Activated CD4-positive, alpha-beta T cell treated with anti-CD3 and anti-CD28 coated beads for 36 hours (primary cell): ENCODE measurements at regions not wholly inside any gene's neighbourhood (a gene's known extent, or its start where the extent isn't known, plus 50 kb on each side); places are given as distances from the start of the nearest gene placed in this dataset.
"Not testable (repeated sequence)": the region's sequence is repeated elsewhere in the genome, so short reads cannot be mapped to it uniquely, and the experiment has no call there.

Experiments used
- ATAC-seq: fragments of 200-7000 bp; cut with Tn5 transposase; one replicate; pipeline ENCODE4 v1.10.0; 2021; ENCODE audit warnings: mild to moderate bottlenecking, moderate library complexity
- CTCF ChIA-PET: fragments of 350-600 bp; sonication (Branson Sonifier 250); formaldehyde crosslinking; loops from one replicate; lab custom pipeline; 2021; ENCODE audit warnings: antibody characterized with exemption; lab: Charles Lee
- POLR2A ChIA-PET: fragments of 350-600 bp; sonication (Branson Sonifier 250); formaldehyde crosslinking; loops from one replicate; lab custom pipeline; 2021; ENCODE audit warnings: antibody characterized with exemption, inconsistent platforms; lab: Charles Lee
- DNase-seq: peaks from one replicate; pipeline ENCODE4 v3.0.0-alpha.2; 2020
- H3K27ac Mint-ChIP-seq: one replicate; pipeline ENCODE4 v1.8.0; 2021; ENCODE audit warnings: mixed read lengths
- H3K27me3 Mint-ChIP-seq: one replicate; pipeline ENCODE4 v1.8.0; 2021; ENCODE audit warnings: mixed read lengths
- H3K36me3 Mint-ChIP-seq: one replicate; pipeline ENCODE4 v1.8.0; 2021; ENCODE audit warnings: low read depth, mixed read lengths
- H3K4me1 Mint-ChIP-seq: one replicate; pipeline ENCODE4 v1.8.0; 2021; ENCODE audit warnings: mixed read lengths
- H3K4me3 Mint-ChIP-seq: one replicate; pipeline ENCODE4 v1.8.0; 2021; ENCODE audit warnings: mild to moderate bottlenecking, moderate library complexity, mixed read lengths
- H3K9me3 Mint-ChIP-seq: one replicate; pipeline ENCODE4 v1.8.0; 2021; ENCODE audit warnings: low read depth, mixed read lengths
- intact Hi-C, 2 experiments: fragments of 100-400 bp; cut with DNase I in 1 of 2; cut with micrococcal nuclease in 1 of 2; formaldehyde crosslinking; loops; one replicate each; pipeline versions ENCODE4 v1.14.2 to v1.15.1; 2022 to 2024; cut with DNase I, micrococcal nuclease

DNA sequence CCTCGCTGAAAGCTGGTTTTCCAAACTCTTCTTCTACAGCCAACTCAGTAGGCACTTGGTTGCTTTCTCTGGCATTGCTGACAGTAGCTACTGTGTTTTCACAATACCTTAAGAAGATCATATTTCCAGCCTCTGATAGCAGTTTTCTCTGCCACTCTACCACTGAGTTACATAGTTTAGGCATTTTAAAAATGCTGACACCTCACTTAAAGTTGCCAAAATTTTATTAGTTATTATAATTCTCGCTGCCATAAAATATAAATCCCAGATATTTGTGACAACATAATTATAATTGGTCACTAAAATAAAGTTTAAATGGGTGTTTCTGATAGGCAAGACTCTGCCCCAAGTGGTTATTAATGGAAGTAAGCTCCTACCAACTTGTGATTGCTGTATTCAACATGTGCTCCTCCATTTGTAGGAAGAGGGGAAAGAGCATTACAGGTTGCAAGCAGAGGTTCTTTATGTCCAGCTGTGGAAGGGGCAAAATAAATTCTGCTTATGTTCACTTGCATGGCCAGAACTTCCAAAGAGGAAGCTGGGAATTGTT, 1202.8 kb downstream of the CNTNAP5 start:
- ChIA-PET CTCF (no interaction called here), POLR2A (no interaction called here)
- H3K27ac Mint-ChIP-seq, result no peak overlapping the region
- H3K9me3 Mint-ChIP-seq, result peaks cover 16% of the 10 kb centered on the region
- DNase-seq (no peak), ATAC-seq (no peak)
- no peak overlapping the region for H3K4me3 Mint-ChIP-seq
- intact Hi-C loops, result no loop called here
- H3K4me1 Mint-ChIP-seq, result no peaks in the 10 kb centered on the region
- no peaks in the 10 kb centered on the region for H3K27me3 Mint-ChIP-seq
- no peaks in the 10 kb centered on the region for H3K36me3 Mint-ChIP-seq

DNA sequence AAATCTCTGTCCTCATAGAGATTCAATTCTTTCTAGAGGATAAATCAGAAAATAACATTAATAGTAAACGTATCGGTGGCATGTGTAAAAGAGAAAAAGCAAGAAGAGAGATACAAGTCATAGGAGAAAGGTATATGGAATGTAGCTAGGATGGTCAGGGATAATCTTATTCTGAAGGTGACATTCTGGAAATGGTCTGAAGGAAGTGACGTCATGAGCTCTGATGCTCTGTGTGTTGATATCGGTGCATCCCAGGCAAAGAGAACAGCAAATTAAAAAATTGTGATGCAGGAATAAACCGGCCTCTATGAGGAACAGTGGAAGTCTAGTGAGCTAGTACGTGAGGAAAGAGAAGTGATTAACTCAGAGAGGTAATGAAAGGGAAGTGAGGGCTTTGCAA, 1215.8 kb downstream of the CNTNAP5 start:
- peaks cover 13% of the 10 kb centered on the region for H3K9me3 Mint-ChIP-seq
- ChIA-PET POLR2A (no interaction called here), CTCF (no interaction called here)
- H3K27ac Mint-ChIP-seq, result no peak overlapping the region
- intact Hi-C loops, result no loop called here
- H3K36me3 Mint-ChIP-seq, result no peaks in the 10 kb centered on the region
- DNase-seq, result no peak
- H3K4me1 Mint-ChIP-seq, result no peaks in the 10 kb centered on the region
- no peak for ATAC-seq
- H3K4me3 Mint-ChIP-seq, result no peak overlapping the region
- H3K27me3 Mint-ChIP-seq, result no peaks in the 10 kb centered on the region

DNA sequence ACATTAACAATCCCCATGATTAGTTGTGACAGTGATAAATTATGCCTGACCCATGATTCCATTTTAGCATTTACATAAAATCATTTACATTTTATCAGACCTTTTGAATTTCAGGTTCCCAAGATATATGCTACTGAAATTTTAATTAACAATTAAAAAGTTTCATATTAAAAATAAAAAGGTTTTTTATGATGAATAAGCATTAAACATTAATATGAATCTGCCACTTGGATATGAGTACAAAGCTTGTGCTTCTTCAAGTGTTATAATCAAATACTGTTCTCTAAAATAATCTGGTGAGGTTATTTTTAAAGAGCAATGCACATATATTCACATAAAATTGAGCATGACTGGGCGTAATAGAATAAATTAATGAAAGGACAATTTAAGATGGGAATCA, 1218.0 kb downstream of the CNTNAP5 start:
- peaks cover 15% of the 10 kb centered on the region for H3K9me3 Mint-ChIP-seq
- H3K4me1 Mint-ChIP-seq, result no peaks in the 10 kb centered on the region
- intact Hi-C loops, result no loop called here
- H3K4me3 Mint-ChIP-seq, result no peak overlapping the region
- no peaks in the 10 kb centered on the region for H3K27me3 Mint-ChIP-seq
- no peak overlapping the region for H3K27ac Mint-ChIP-seq
- no peaks in the 10 kb centered on the region for H3K36me3 Mint-ChIP-seq
- POLR2A ChIA-PET, result no interaction called here
- CTCF ChIA-PET, result no interaction called here
- no peak for ATAC-seq
- DNase-seq, result no peak

DNA sequence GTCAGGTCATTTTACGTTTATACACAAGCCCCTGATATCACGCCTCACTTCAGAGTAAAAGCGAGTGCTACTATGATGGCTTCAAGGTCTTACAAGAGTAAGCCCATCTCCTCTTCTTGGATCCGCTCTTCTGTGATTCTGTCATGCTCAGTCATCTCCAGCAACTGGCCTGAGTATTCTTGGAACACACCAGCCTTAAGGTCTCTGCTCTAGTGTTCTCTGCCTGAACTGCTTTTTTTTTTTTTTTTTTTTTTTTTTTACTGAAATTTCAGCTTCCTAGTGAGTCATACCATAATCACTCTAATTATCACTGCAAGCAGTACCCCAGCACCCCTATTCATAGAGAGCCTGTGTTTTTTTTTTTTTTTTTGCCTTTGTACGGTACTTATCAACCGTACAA, 1228.9 kb downstream of the CNTNAP5 start:
- no peak overlapping the region for H3K27ac Mint-ChIP-seq
- ChIA-PET POLR2A (no interaction called here), CTCF (no interaction called here)
- no peak overlapping the region for H3K4me3 Mint-ChIP-seq
- H3K4me1 Mint-ChIP-seq, result no peaks in the 10 kb centered on the region
- H3K36me3 Mint-ChIP-seq, result no peaks in the 10 kb centered on the region
- intact Hi-C loops, result no loop called here
- H3K9me3 Mint-ChIP-seq, result peaks cover 3% of the 10 kb centered on the region
- no peak for ATAC-seq
- H3K27me3 Mint-ChIP-seq, result no peaks in the 10 kb centered on the region
- no peak for DNase-seq

DNA sequence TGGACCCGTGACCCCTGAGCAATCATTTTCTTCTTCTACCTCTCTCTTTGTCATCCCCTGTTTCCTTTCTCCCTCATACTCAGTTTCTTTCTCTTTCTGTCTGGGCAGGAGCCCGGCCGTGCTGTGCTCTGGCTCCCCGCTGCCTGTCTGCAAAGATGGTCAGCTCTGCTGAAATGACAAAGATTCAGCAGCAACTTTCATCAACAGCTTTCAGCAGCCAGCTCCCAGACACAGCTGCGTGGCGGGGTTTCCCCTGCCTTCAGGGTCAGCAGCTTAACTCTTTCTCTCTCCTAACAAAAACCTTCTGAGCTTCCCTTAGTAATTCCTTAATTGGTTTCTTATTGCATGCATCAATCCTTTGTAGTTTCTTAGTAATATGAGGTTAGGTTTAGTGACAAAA, 1234.4 kb downstream of the CNTNAP5 start:
- Mint-ChIP-seq H3K9me3 (no peaks in the 10 kb centered on the region), H3K36me3 (no peaks in the 10 kb centered on the region), H3K4me3 (no peak overlapping the region), H3K27ac (no peak overlapping the region), H3K27me3 (no peaks in the 10 kb centered on the region), H3K4me1 (no peaks in the 10 kb centered on the region)
- DNase-seq (no peak), ATAC-seq (no peak)
- ChIA-PET POLR2A (no interaction called here), CTCF (no interaction called here)
- intact Hi-C loops, result no loop called here

DNA sequence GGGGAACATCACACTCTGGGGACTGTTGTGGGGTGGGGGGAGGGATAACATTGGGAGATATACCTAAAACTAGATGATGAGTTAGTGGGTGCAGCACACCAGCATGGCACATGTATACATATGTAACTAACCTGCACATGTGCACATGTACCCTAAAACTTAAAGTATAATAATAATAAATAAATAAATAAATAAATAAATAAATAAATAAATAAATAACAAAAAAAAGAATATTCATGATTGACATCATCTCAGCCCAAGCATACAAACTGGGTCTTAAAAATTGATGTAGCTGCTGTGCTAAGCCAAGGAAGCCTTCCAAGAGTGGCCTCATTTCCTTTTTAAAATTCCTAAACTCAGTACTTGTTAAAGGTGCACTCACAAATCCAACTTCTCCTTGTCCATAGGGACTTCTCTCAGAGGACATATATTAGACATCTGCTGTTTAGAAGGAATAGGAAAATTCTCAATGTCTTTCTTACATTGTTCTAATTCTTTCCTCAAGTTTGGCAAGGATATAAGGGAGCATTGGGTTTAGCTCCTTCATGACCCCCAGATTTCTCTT, 1235.4 kb downstream of the CNTNAP5 start:
- DNase-seq, H3K4me1 Mint-ChIP-seq, H3K9me3 Mint-ChIP-seq, H3K36me3 Mint-ChIP-seq, H3K4me3 Mint-ChIP-seq, H3K27ac Mint-ChIP-seq, ATAC-seq, intact Hi-C loops, H3K27me3 Mint-ChIP-seq, POLR2A ChIA-PET, CTCF ChIA-PET: not testable (repeated sequence)

DNA sequence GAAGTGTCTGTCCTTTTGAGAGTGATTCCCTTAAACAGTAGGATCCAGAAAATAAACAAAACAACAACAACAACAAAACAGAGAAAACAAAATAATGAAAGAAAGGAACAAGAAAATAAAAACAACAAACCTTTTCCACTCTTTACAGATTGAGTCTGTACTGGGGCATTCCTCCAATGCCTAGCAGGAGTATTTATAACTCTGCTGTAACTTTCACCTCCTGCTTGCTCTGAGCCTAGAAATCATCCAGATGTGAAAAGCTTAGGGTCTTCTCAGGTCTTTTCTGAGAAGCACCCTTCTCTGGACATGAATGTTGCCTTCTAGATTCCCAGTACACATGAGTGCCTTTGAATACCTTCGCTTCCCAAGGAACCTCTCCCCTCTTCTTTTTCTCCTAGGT, 1239.4 kb downstream of the CNTNAP5 start:
- Mint-ChIP-seq H3K4me3 (no peak overlapping the region), H3K4me1 (no peaks in the 10 kb centered on the region), H3K27ac (no peak overlapping the region), H3K9me3 (no peaks in the 10 kb centered on the region), H3K36me3 (no peaks in the 10 kb centered on the region), H3K27me3 (no peaks in the 10 kb centered on the region)
- POLR2A ChIA-PET, result no interaction called here
- DNase-seq (no peak), ATAC-seq (no peak)
- CTCF ChIA-PET, result no interaction called here
- intact Hi-C loops, result no loop called here

DNA sequence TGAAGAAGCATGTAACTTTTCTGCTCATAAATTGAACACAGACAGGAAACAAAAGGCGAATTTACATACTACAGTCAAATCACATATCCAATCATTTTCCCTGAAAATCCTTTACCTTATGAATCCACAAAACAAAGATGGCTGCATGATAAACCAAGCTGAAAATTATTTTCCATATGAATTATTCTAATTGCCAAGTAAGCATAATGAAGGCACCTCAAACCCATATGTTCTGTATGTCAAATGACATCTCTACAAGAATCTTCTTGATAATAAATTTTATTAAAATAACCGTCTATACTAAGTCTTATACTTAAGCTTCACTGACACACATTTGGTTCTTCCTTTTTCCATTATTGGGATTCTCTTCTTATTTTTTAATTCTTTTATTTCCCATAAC, 1242.6 kb downstream of the CNTNAP5 start:
- Mint-ChIP-seq H3K4me3 (no peak overlapping the region), H3K9me3 (peaks cover 9% of the 10 kb centered on the region), H3K27ac (no peak overlapping the region), H3K4me1 (no peaks in the 10 kb centered on the region), H3K27me3 (no peaks in the 10 kb centered on the region), H3K36me3 (no peaks in the 10 kb centered on the region)
- ChIA-PET POLR2A (no interaction called here), CTCF (no interaction called here)
- no peak for DNase-seq
- ATAC-seq, result no peak
- intact Hi-C loops, result no loop called here

DNA sequence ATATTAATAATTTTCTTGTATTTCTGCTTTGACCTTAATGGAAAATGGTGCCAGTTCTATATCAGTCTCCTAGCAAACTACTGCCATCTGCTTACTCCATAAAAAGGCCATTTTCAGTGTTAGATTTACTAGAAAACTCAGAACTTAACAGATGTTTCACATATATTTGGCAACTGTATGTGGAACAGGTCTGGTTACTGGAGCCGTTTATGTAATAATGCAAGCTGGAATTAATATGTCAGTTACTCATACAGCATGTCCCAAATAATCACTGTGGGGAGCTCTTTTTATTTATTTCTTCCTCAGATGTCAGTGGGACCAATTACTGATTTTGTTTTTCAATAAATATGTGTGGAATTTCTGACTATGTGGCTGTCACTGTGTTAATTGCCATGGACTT, 1247.6 kb downstream of the CNTNAP5 start:
- ChIA-PET POLR2A (no interaction called here), CTCF (no interaction called here)
- H3K4me3 Mint-ChIP-seq, result no peak overlapping the region
- intact Hi-C loops, result no loop called here
- no peak overlapping the region for H3K27ac Mint-ChIP-seq
- DNase-seq (no peak), ATAC-seq (no peak)
- H3K36me3 Mint-ChIP-seq, result no peaks in the 10 kb centered on the region
- H3K4me1 Mint-ChIP-seq, result no peaks in the 10 kb centered on the region
- no peaks in the 10 kb centered on the region for H3K27me3 Mint-ChIP-seq
- peaks cover 17% of the 10 kb centered on the region for H3K9me3 Mint-ChIP-seq

DNA sequence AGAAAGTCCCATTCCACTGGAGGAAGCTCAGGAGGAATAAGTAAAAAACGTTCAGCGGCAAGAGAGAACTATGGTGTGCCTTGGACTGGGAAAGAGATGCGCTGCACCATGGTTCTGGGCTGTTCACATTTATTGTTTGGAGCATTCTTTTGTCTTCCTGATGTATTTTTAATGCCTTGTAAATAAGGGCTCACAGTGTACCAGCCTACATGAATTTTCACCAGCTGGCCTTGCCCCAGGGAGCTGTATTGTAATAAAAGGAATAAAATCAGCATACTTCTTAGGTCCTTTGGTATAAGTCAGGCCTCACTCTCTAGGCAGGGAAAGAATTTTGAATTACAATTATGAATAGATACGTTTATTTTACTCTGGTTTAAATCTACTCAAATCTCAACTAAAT, 1249.6 kb downstream of the CNTNAP5 start:
- no peak overlapping the region for H3K27ac Mint-ChIP-seq
- no peak overlapping the region for H3K4me3 Mint-ChIP-seq
- no peak for ATAC-seq
- H3K36me3 Mint-ChIP-seq, result no peaks in the 10 kb centered on the region
- POLR2A ChIA-PET, result no interaction called here
- no peaks in the 10 kb centered on the region for H3K4me1 Mint-ChIP-seq
- peaks cover 18% of the 10 kb centered on the region for H3K9me3 Mint-ChIP-seq
- no peaks in the 10 kb centered on the region for H3K27me3 Mint-ChIP-seq
- intact Hi-C loops, result no loop called here
- CTCF ChIA-PET, result no interaction called here
- no peak for DNase-seq

DNA sequence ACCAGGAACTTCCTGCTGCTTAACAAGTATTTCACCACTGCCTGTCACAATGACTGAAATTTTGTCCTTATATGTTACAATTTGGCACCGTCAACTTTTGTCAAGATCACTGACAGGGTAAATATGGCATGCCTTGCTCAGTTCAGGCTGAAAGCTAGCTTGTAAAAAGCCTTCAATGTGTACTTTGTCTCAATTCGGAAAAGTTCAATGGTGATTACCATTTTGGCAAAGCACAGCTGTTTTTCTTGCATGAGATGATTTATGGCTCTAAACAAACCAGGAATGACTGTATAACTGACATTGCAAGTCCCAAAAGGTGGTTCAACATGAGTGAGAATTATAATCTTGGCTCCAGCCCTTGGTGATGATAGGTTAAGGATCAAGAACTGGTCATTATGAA, 1255.2 kb downstream of the CNTNAP5 start:
- ChIA-PET POLR2A (no interaction called here), CTCF (no interaction called here)
- peaks cover 7% of the 10 kb centered on the region for H3K9me3 Mint-ChIP-seq
- no peak for ATAC-seq
- DNase-seq, result no peak
- H3K4me3 Mint-ChIP-seq, result no peak overlapping the region
- no peaks in the 10 kb centered on the region for H3K4me1 Mint-ChIP-seq
- H3K27ac Mint-ChIP-seq, result no peak overlapping the region
- intact Hi-C loops, result no loop called here
- no peaks in the 10 kb centered on the region for H3K36me3 Mint-ChIP-seq
- H3K27me3 Mint-ChIP-seq, result no peaks in the 10 kb centered on the region

DNA sequence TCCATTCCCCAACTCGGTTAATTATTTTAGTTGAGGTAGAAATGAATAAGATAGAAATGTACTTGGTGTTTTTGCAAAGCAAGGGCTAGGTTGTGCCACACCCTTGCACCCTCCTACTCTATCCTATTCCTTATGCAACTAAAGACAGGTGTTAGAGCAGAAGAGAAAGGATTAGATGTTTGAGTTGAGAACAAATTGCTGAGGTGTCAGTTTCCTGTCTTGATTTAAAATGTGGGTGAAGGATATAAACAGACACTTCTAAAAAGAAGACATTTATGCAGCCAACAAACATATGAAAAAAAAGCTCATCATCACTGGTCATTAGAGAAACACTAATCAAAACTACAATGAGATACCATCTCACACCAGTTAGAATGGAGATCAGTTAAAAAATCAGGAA, 1256.2 kb downstream of the CNTNAP5 start:
- DNase-seq, result no peak
- Mint-ChIP-seq H3K36me3 (no peaks in the 10 kb centered on the region), H3K27me3 (no peaks in the 10 kb centered on the region), H3K9me3 (peaks cover 7% of the 10 kb centered on the region), H3K27ac (no peak overlapping the region), H3K4me1 (no peaks in the 10 kb centered on the region), H3K4me3 (no peak overlapping the region)
- ChIA-PET POLR2A (no interaction called here), CTCF (no interaction called here)
- intact Hi-C loops, result no loop called here
- ATAC-seq, result no peak

DNA sequence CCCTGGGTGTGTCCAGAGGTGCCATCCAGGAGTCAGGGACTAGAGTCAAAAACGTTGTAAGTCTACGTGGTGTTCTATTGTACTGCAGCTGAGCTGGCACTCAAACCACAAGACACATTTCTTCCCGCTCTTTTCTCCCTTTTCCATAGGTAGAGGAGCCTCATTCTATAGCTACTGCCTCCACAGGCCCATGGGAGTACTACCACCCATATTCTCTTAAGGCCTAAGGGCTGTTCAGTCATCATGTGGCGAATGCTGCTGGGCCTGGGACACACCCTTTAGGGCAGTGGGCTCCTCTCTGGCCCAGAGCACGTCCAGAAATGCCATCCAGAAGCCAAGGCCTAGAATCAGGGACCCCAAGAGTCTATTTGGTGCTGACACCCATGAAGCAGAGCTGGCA, 1271.7 kb downstream of the CNTNAP5 start:
- no peak overlapping the region for H3K27ac Mint-ChIP-seq
- H3K4me3 Mint-ChIP-seq, result no peak overlapping the region
- ChIA-PET CTCF (no interaction called here), POLR2A (no interaction called here)
- no peaks in the 10 kb centered on the region for H3K4me1 Mint-ChIP-seq
- no peaks in the 10 kb centered on the region for H3K27me3 Mint-ChIP-seq
- intact Hi-C loops, result no loop called here
- H3K36me3 Mint-ChIP-seq, result no peaks in the 10 kb centered on the region
- DNase-seq, result no peak
- ATAC-seq, result no peak
- peaks cover 2% of the 10 kb centered on the region for H3K9me3 Mint-ChIP-seq
